ENCODE measurements at regions not wholly inside any gene's neighbourhood (a gene's known extent, or its start where the extent isn't known, plus 50 kb on each side); places are given as distances from the start of the nearest gene placed in this dataset.

DNA sequence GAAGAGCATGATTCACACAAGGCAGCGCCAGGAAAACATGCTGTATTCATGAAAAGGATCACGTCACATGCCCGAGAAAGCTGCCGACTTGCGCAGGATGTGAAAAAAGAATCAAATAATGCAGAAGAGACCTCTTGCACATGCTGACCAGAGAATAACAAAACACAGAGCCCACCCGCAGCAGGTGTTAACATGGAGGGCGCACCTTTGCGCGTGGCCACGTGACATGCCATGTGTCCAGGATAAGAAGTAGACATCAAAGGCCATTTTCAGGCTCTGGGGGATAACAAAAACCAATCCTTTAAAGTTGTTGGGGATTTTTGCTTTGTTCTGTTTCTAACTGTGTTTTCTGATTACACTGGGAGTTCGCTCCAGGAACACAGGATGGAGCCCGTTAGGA, 1332.8 kb downstream of the ZPLD1 start:
- H3K9me3 ChIP-seq = no peaks in the 10 kb centered on the region
- no peak overlapping the region for H3K4me3 ChIP-seq
- DNase-seq = no peak
- no peak overlapping the region for H3K27ac ChIP-seq
- intact Hi-C loops (cut with DNase I; ENCODE audit: low total_unique reads) = no loop called here
- no peaks in the 10 kb centered on the region for H3K4me1 ChIP-seq
- H3K27me3 ChIP-seq = no peaks in the 10 kb centered on the region
- H3K36me3 ChIP-seq = peaks cover 0 to 3% of the 10 kb centered on the region in 2 donors
- TF ChIP-seq, protein P1, sequence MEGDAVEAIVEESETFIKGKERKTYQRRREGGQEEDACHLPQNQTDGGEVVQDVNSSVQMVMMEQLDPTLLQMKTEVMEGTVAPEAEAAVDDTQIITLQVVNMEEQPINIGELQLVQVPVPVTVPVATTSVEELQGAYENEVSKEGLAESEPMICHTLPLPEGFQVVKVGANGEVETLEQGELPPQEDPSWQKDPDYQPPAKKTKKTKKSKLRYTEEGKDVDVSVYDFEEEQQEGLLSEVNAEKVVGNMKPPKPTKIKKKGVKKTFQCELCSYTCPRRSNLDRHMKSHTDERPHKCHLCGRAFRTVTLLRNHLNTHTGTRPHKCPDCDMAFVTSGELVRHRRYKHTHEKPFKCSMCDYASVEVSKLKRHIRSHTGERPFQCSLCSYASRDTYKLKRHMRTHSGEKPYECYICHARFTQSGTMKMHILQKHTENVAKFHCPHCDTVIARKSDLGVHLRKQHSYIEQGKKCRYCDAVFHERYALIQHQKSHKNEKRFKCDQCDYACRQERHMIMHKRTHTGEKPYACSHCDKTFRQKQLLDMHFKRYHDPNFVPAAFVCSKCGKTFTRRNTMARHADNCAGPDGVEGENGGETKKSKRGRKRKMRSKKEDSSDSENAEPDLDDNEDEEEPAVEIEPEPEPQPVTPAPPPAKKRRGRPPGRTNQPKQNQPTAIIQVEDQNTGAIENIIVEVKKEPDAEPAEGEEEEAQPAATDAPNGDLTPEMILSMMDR (IDR thresholded peaks at IDR 0.05) = no peak
- TF ChIP-seq POLR2A (IDR thresholded peaks at IDR 0.05) = no peak

DNA sequence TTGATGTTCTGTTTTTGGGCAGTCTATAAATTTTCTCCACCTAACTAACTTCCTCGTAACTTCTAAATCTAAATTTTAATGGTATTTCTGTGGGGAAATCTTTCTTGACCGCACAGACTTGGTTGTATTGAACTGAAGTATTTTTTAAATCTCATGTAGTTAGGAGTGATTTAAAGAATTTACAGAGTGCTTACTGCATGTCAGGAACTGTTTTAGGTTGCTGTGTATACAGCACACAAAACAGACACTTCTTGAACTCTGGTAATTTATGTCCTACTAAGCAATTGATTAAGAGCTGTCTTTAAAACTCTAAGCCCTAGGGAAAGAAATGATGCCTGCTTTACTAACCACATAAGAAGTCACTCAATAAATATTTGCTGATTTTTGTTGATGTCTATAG, 1350.2 kb downstream of the ZPLD1 start:
- no peak for DNase-seq
- TF ChIP-seq, protein P1 (IDR thresholded peaks at IDR 0.05) = no peak
- TF ChIP-seq POLR2A (IDR thresholded peaks at IDR 0.05) = no peak
- no peak overlapping the region for H3K27ac ChIP-seq
- intact Hi-C loops (cut with DNase I; ENCODE audit: low total_unique reads) = no loop called here
- no peaks in the 10 kb centered on the region for H3K27me3 ChIP-seq
- no peak overlapping the region for H3K4me3 ChIP-seq
- H3K9me3 ChIP-seq = no peaks in the 10 kb centered on the region
- no peaks in the 10 kb centered on the region for H3K36me3 ChIP-seq
- no peaks in the 10 kb centered on the region for H3K4me1 ChIP-seq

DNA sequence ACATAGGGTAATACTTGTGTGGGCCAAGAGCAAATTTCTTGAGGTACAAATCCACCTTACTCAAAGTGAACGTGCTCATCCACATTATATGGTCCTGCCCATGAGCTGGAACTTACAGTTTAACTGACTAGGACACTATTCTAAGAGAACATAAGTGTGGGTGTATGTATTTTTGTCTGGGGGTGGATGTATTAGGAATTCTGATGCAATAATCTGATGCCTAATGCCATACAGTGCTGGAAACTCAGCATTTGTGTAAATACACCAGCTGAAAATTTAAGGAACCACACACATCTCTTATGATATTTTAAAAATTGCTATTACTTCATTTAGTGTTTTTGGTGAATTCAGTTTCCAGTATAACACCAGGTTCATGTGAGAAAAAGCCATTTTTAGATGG, 1350.7 kb downstream of the ZPLD1 start:
- no peaks in the 10 kb centered on the region for H3K27me3 ChIP-seq
- H3K9me3 ChIP-seq = no peaks in the 10 kb centered on the region
- no peak overlapping the region for H3K4me3 ChIP-seq
- intact Hi-C loops (cut with DNase I; ENCODE audit: low total_unique reads) = no loop called here
- TF ChIP-seq, protein P1 (IDR thresholded peaks at IDR 0.05) = no peak
- TF ChIP-seq POLR2A (IDR thresholded peaks at IDR 0.05) = no peak
- DNase-seq = no peak
- H3K27ac ChIP-seq = no peak overlapping the region
- no peaks in the 10 kb centered on the region for H3K4me1 ChIP-seq
- no peaks in the 10 kb centered on the region for H3K36me3 ChIP-seq

DNA sequence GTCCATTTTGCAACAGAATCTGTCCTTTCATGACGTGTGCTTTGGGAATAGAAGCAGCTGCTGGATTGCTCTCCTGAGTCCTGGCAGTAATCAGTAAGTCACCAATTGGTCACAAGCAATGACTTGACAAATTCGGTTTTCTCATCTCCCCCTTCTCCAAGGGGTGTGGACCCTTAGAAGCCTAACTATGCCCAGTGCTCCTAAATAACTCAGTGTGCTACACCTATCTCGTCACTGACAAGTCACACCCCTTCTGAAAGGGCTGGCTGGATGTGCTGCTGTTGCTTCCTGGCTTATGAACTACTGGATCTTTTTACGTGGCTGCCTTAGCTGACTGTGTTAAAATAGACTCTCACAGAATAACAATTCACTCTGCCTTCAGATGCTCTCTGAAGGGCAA, 1351.5 kb downstream of the ZPLD1 start:
- Histone ChIP-seq H3K36me3 (no peaks in the 10 kb centered on the region), H3K9me3 (no peaks in the 10 kb centered on the region), H3K27me3 (no peaks in the 10 kb centered on the region), H3K4me3 (no peak overlapping the region), H3K4me1 (no peaks in the 10 kb centered on the region), H3K27ac (no peak overlapping the region)
- intact Hi-C loops (cut with DNase I; ENCODE audit: low total_unique reads) = no loop called here
- DNase-seq = no peak
- TF ChIP-seq POLR2A (IDR thresholded peaks at IDR 0.05) = no peak

DNA sequence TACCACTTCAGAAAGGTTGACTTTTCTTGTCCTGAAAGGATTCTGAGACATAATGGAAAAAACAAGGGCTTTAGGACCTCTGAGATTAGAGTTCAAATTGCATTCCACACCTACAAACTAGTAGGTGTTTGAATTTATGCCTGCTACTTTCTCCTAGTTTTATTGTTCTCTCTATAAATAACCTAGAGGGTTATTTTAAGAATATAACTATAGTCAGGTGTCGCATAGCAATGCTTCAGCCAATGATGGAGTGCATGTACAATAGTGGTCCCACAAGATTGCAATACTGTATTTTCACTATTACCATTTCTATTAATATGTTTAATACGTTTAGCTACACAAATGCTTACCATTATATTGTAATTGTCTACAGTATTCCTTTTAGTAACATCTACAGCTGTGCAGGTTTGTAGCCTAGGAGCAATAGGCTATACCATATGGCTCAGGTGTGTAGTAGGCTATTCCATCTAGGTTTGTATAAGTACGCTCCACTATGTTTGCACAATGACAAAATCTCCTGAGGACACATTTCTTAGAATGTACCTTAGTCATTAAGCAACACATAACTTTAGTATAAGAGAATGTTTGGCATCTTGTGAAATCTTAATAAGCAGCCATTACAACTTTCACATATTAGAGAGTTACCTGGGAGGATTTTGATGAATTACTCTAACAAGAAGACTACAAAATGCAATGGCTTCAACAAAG, 1352.5 kb downstream of the ZPLD1 start:
- TF ChIP-seq, protein P1 (IDR thresholded peaks at IDR 0.05) = no peak
- TF ChIP-seq POLR2A (IDR thresholded peaks at IDR 0.05) = no peak
- H3K4me3 ChIP-seq = no peak overlapping the region

DNA sequence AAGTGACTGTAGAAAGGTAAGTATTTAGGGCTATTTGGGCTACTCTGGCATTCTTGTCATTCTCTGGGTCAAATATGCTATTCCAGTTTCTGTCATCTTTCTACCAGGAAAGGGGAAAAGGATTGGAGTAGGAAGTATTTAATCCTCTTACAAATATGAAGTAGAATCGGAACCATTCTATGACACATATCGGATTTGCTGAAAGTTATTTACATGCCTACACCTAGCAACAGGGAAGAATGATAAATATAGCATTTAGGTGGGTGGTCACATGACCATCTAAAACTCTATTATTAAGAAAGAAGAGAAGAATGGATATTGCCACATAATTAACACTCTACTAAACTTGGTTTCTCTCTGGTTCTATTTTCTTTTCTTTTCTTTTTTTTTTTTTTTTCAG, 1353.1 kb downstream of the ZPLD1 start:
- no peak for TF ChIP-seq POLR2A (IDR thresholded peaks at IDR 0.05)
- TF ChIP-seq, protein P1 (IDR thresholded peaks at IDR 0.05) = no peak
- Histone ChIP-seq H3K36me3 (no peaks in the 10 kb centered on the region), H3K4me3 (no peak overlapping the region), H3K27me3 (no peaks in the 10 kb centered on the region), H3K4me1 (no peaks in the 10 kb centered on the region), H3K9me3 (no peaks in the 10 kb centered on the region), H3K27ac (no peak overlapping the region)
- intact Hi-C loops (cut with DNase I; ENCODE audit: low total_unique reads) = no loop called here
- DNase-seq = no peak

More for the DNA sequence above, 1352.5 kb downstream of the ZPLD1 start:
- no peak for DNase-seq
- no peaks in the 10 kb centered on the region for H3K9me3 ChIP-seq
- H3K36me3 ChIP-seq = no peaks in the 10 kb centered on the region
- H3K27me3 ChIP-seq = no peaks in the 10 kb centered on the region
- no peak overlapping the region for H3K27ac ChIP-seq
- H3K4me1 ChIP-seq = no peaks in the 10 kb centered on the region
- intact Hi-C loops (cut with DNase I; ENCODE audit: low total_unique reads) = no loop called here
